Chondrocyte (in vitro differentiated cells): ENCODE measurements at regions not wholly inside any gene's neighbourhood (a gene's known extent, or its start where the extent isn't known, plus 50 kb on each side); places are given as distances from the start of the nearest gene placed in this dataset.

ENCODE experiments used
- DNase-seq: peaks from one replicate; pipeline ENCODE4 v3.0.0; 2021; ENCODE audit warnings: mixed read lengths, low spot score
- H3K27ac Mint-ChIP-seq: one replicate; pipeline ENCODE4 v1.8.0; 2021; ENCODE audit warnings: mild to moderate bottlenecking, moderate library complexity, mixed read lengths; ENCODE audit not compliant: unreplicated experiment
- H3K27me3 Mint-ChIP-seq: 2 replicates; pipeline ENCODE4 v1.8.0; 2021; ENCODE audit warnings: low read depth, mixed read lengths
- H3K36me3 Mint-ChIP-seq: 2 replicates; pipeline ENCODE4 v1.8.0; 2021; ENCODE audit warnings: low read depth, mixed read lengths
- H3K4me1 Mint-ChIP-seq: 2 replicates; pipeline ENCODE4 v1.8.0; 2021; ENCODE audit warnings: low read depth, mild to moderate bottlenecking, mixed read lengths
- H3K4me3 Mint-ChIP-seq: one replicate; pipeline ENCODE4 v1.8.0; 2021; ENCODE audit warnings: mild to moderate bottlenecking, moderate library complexity, mixed read lengths; ENCODE audit not compliant: unreplicated experiment
- H3K9me3 Mint-ChIP-seq: 2 replicates; pipeline ENCODE4 v1.8.0; 2021; ENCODE audit warnings: low read depth, mixed read lengths
- CTCF ChIP-seq: fragments of 200-600 bp; sonication (generic); IDR thresholded peaks from 2 replicates; pipeline ENCODE4 v1.5.0; 2021; ENCODE audit warnings: antibody characterized with exemption, mild to moderate bottlenecking, moderate library complexity

DNA sequence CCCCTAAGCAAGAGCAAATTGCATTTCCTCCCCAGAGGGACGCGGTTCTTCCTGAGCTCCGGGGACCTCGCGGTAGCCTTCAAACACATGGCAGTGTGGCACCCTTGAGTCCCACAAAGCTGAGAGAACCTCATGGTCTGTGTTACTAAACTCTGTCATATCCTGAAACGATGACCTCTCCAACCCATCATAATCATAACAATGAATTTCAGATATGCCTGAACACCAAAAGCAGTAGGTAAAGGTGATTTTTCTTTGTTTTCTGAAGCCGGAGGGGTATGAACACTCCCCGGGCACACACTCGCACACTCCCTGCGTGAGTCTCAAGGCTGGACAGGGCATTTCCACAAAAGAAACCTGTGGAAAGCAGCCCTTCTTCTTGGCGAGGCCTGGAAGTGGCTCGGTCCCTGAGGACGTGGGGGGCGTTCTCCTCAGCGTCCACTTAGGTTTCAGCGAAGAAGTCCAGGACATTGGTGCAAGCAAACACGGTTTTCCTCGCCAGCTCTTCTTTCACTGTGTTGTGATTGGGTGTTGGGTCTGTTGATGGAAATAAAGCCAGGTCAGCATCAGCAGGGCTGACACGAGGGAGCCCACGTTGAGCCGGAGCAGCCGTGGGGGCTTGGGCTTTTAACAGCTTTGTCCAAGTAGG lies 183.4 kb downstream of the ERMARD start:
- H3K27ac Mint-ChIP-seq, result no peak overlapping the region
- TF ChIP-seq CTCF, result no peak
- no peaks in the 10 kb centered on the region for H3K36me3 Mint-ChIP-seq
- no peaks in the 10 kb centered on the region for H3K9me3 Mint-ChIP-seq
- no peak for DNase-seq
- no peak overlapping the region for H3K4me3 Mint-ChIP-seq
- H3K27me3 Mint-ChIP-seq, result peaks cover 25% of the 10 kb centered on the region
- H3K4me1 Mint-ChIP-seq, result peaks cover 6% of the 10 kb centered on the region

DNA sequence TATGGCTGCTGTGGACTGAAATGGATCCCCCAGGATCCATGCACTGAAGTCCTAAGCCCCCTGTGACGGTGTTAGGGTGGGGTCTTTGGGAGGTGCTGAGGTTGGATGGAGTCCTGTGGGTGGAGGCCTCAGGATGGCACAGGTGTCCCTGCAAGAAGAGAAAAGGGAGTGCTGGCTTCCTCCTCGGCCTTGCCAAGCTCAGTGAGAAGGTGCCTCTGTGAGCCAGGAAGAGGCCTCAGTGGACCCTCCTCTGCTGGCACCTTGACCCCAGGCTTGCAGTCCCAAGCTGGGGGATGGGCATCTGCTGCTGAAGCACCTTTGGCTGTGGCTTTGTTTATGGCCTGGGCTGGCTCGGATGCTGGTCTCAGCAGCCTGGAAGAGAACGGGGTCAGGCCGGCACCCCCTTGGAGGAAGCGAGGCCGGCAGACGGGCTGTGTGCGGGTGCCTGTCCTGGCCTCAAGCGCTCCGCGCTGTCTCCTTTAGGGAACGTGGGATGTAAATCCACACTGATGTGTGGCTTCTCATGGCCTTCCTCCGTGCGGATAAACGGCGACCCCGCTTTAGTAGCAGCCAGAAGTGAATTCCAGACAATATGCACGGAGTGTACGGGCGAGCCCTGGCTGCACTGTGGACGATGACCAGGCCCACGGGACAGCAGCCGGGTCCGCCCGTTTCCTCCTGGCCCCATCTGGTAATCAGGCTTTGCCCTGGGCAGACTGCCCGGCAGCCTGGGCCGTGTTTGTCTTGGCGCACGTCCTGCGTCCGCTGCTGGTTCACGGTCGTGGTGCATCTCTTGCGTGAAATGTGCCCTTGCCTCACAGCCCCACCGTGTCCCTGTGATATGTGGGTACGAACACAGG lies 182.6 kb downstream of the ERMARD start:
- H3K4me3 Mint-ChIP-seq, result no peak overlapping the region
- no peak for TF ChIP-seq CTCF
- peaks cover 18% of the 10 kb centered on the region for H3K27me3 Mint-ChIP-seq
- no peaks in the 10 kb centered on the region for H3K9me3 Mint-ChIP-seq
- no peak overlapping the region for H3K27ac Mint-ChIP-seq
- no peak for DNase-seq
- peaks cover 6% of the 10 kb centered on the region for H3K4me1 Mint-ChIP-seq
- no peaks in the 10 kb centered on the region for H3K36me3 Mint-ChIP-seq

- no peak overlapping the region for H3K27ac Mint-ChIP-seq
- H3K4me1 Mint-ChIP-seq, result peaks cover 6% of the 10 kb centered on the region
- TF ChIP-seq CTCF, result no peak
- H3K4me3 Mint-ChIP-seq, result no peak overlapping the region
- peaks cover 17% of the 10 kb centered on the region for H3K27me3 Mint-ChIP-seq
- no peak for DNase-seq
- no peaks in the 10 kb centered on the region for H3K9me3 Mint-ChIP-seq
- no peaks in the 10 kb centered on the region for H3K36me3 Mint-ChIP-seq
These were observed 181.9 kb downstream of the ERMARD start for GRCh38 chr6:169933251-169933821.

DNA sequence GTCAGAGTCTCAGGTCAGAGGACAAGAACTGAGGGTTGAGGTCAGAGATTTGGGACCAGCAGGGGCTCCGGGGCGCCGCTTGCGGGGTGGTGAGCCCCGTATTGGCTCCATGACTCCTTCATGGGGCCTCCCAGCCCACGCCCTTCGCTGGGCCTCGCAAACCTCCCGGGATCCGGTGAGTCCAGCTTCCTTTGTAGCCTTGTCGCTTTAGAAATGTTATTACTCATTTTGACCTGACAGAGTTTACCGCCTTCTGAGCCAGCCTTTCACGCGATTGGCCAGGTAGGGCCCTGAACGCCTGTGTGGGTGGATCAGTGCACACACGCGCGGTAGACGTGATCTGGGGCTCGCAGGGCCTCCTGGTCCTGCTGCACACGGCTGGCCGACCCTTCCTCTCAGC lies 181.1 kb downstream of the ERMARD start:
- peaks cover 12% of the 10 kb centered on the region for H3K27me3 Mint-ChIP-seq
- no peak overlapping the region for H3K27ac Mint-ChIP-seq
- H3K9me3 Mint-ChIP-seq, result no peaks in the 10 kb centered on the region
- DNase-seq, result no peak
- H3K4me1 Mint-ChIP-seq, result peaks cover 6% of the 10 kb centered on the region
- no peaks in the 10 kb centered on the region for H3K36me3 Mint-ChIP-seq
- no peak for TF ChIP-seq CTCF
- no peak overlapping the region for H3K4me3 Mint-ChIP-seq

DNA sequence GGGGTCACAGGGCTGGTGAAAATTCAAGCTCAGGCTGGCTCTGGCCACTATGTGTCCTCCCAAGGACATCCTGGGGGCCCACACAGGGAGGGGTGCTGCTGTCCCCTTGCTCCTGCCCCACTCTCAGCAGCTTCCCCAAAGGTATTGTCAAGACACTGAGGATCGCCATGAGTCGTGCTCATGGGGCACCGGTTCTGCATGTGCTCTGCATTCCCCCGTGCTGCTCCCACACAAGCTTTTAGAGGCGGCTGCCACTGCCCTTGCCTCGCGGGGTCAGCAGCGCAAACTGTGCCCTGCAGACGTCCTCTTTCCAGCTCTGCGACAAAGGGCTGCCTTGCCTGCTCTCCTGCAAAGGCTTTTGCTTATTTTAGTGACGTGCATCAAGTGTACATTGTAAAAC lies 179.8 kb downstream of the ERMARD start:
- Mint-ChIP-seq H3K27me3 (peaks cover 11% of the 10 kb centered on the region), H3K4me3 (no peak overlapping the region), H3K4me1 (peaks cover 6% of the 10 kb centered on the region), H3K27ac (no peak overlapping the region), H3K9me3 (no peaks in the 10 kb centered on the region), H3K36me3 (no peaks in the 10 kb centered on the region)
- DNase-seq, result no peak
- no peak for TF ChIP-seq CTCF
